B cell (primary cell): ENCODE measurements at regions not wholly inside any gene's neighbourhood (a gene's known extent, or its start where the extent isn't known, plus 50 kb on each side); places are given as distances from the start of the nearest gene placed in this dataset.

Experiments
- ATAC-seq: fragments of 200-7000 bp; cut with Tn5 transposase; one replicate; pipeline ENCODE4 v1.10.0; 2021; ENCODE audit warnings: low read depth, mild to moderate bottlenecking, moderate number of reproducible peaks, moderate library complexity
- CTCF ChIA-PET: fragments of 350-600 bp; sonication (Branson Sonifier 250); formaldehyde crosslinking; loops from one replicate; lab custom pipeline; 2021; ENCODE audit warnings: antibody characterized with exemption, inconsistent platforms; lab: Charles Lee
- POLR2A ChIA-PET: fragments of 350-600 bp; sonication (Branson Sonifier 250); formaldehyde crosslinking; loops from one replicate; lab custom pipeline; 2021; ENCODE audit warnings: antibody characterized with exemption; lab: Charles Lee
- DNase-seq: peaks from one replicate; pipeline ENCODE4 v3.0.0; 2013
- H2AFZ ChIP-seq: 2 replicates; pipeline ENCODE4 v1.6.1; 2012; ENCODE audit warnings: mild to moderate bottlenecking, low read depth, low read length; ENCODE audit not compliant: insufficient read depth, poor library complexity, severe bottlenecking
- H3K27ac ChIP-seq, 2 donors: 1 replicate in 1 of 2; 2 replicates in 1 of 2; pipeline ENCODE4 v1.5.1; 2012 to 2013; ENCODE audit warnings: low read length in 2 of 2, mild to moderate bottlenecking in 2 of 2, moderate library complexity in 1 of 2
- H3K27me3 ChIP-seq, 4 experiments: fragments of 200-600 bp in 1 of 4; sonication (generic) in 1 of 4; replicated peaks in 1 of 4; 1 replicate in 2 of 4; 2 replicates in 2 of 4; pipeline versions ENCODE4 v1.6.1 to v1.7.0; 2013 to 2016; ENCODE audit warnings: low read length in 3 of 4, mild to moderate bottlenecking in 2 of 4, mixed read lengths in 1 of 4, moderate library complexity in 1 of 4; ENCODE audit not compliant: insufficient read depth in 4 of 4, control insufficient read depth in 3 of 4; ENCODE audit errors: control extremely low read depth in 1 of 4
- H3K36me3 ChIP-seq, 2 experiments: replicated peaks in 1 of 2; 1 replicate in 1 of 2; 2 replicates in 1 of 2; pipeline versions ENCODE4 v1.6.1 to v1.7.1; 2013; ENCODE audit warnings: low read length in 1 of 2; ENCODE audit not compliant: insufficient read depth in 2 of 2, control insufficient read depth in 1 of 2; ENCODE audit errors: control extremely low read depth in 1 of 2, extremely low read depth in 1 of 2
- H3K4me1 ChIP-seq, 2 donors: fragments of 200-600 bp in 1 of 2; sonication (generic) in 1 of 2; 1 replicate in 1 of 2; 2 replicates in 1 of 2; pipeline versions ENCODE4 v1.5.1 to v1.6.1; 2013 to 2017; ENCODE audit warnings: low read length in 2 of 2; ENCODE audit not compliant: control insufficient read depth in 2 of 2, insufficient read depth in 2 of 2
- H3K4me2 ChIP-seq: replicated peaks from 2 replicates; pipeline ENCODE3; 2012; ENCODE audit warnings: mild to moderate bottlenecking, low read depth, low read length; ENCODE audit not compliant: poor library complexity, severe bottlenecking
- H3K4me3 ChIP-seq, 5 experiments: fragments of 200-600 bp in 1 of 5; sonication (generic) in 1 of 5; 1 replicate in 3 of 5; 2 replicates in 2 of 5; pipeline versions ENCODE4 v1.5.1 to v1.7.0; 2011 to 2016; ENCODE audit warnings: low read length in 4 of 5, mild to moderate bottlenecking in 4 of 5, low read depth in 2 of 5, control low read depth in 1 of 5, moderate library complexity in 1 of 5; ENCODE audit not compliant: insufficient read depth in 1 of 5; ENCODE audit errors: control extremely low read depth in 1 of 5, extremely low read depth in 1 of 5
- H3K79me2 ChIP-seq: fragments of 200-600 bp; sonication (generic); one replicate; pipeline ENCODE4 v1.6.0; 2016; ENCODE audit warnings: low read length; ENCODE audit not compliant: control insufficient read depth, insufficient read depth
- H3K9ac ChIP-seq: fragments of 200-600 bp; sonication (generic); 2 replicates; pipeline ENCODE4 v1.6.1; 2017; ENCODE audit warnings: mild to moderate bottlenecking, low read length, moderate library complexity
- H3K9me3 ChIP-seq, 3 donors: one replicate each; pipeline versions ENCODE4 v1.6.1 to v1.7.1; 2013; ENCODE audit warnings: low read length in 2 of 3; ENCODE audit not compliant: control insufficient read depth in 2 of 3, insufficient read depth in 1 of 3; ENCODE audit errors: control extremely low read depth in 1 of 3
- H4K20me1 ChIP-seq: 2 replicates; pipeline ENCODE4 v1.6.0; 2012; ENCODE audit warnings: mild to moderate bottlenecking, low read length; ENCODE audit not compliant: insufficient read depth, control insufficient read depth, poor library complexity, severe bottlenecking
- H3K27ac Mint-ChIP-seq: one replicate; pipeline ENCODE4 v1.8.0; 2021; ENCODE audit warnings: mixed read lengths
- H3K27me3 Mint-ChIP-seq: one replicate; pipeline ENCODE4 v1.8.0; 2021; ENCODE audit warnings: mixed read lengths
- H3K4me1 Mint-ChIP-seq: one replicate; pipeline ENCODE4 v1.8.0; 2021; ENCODE audit warnings: mixed read lengths
- H3K4me3 Mint-ChIP-seq: one replicate; pipeline ENCODE4 v1.8.0; 2021; ENCODE audit warnings: mixed read lengths
- H3K9me3 Mint-ChIP-seq: one replicate; pipeline ENCODE4 v1.8.0; 2022; ENCODE audit warnings: mixed read lengths; ENCODE audit not compliant: insufficient read depth
- CTCF ChIP-seq: fragments of 200-600 bp; IDR thresholded peaks from one replicate; pipeline ENCODE4 v1.8.0; 2022; ENCODE audit warnings: antibody characterized with exemption, mild to moderate bottlenecking
- EZH2 ChIP-seq: IDR thresholded peaks from 2 replicates; pipeline ENCODE4 v1.6.1; 2012; ENCODE audit warnings: borderline replicate concordance, low read depth, mild to moderate bottlenecking, moderate library complexity, low read length; ENCODE audit not compliant: insufficient read depth, poor library complexity, severe bottlenecking
- WGBS: methylation state at CpG from one replicate; pipeline ENCODE4 v1.1.5; 2013; ENCODE audit warnings: missing lambda C conversion rate; ENCODE audit not compliant: insufficient coverage; 5-methylcytosine and 5-hydroxymethylcytosine counted together
- intact Hi-C: fragments of 100-400 bp; cut with micrococcal nuclease; formaldehyde crosslinking; loops from one replicate; pipeline ENCODE4 v1.10.0; 2022

- no peak overlapping the region for H3K4me3 Mint-ChIP-seq
- intact Hi-C loops, result no loop called here
- no peak for ATAC-seq
Observed at GRCh38 chr3:167918008-167918596, 177.6 kb downstream of the GOLIM4 start.

More at GRCh38 chr3:167918008-167918596, 177.6 kb downstream of the GOLIM4 start:
- Mint-ChIP-seq H3K27ac (no peak overlapping the region), H3K9me3 (no peaks in the 10 kb centered on the region), H3K4me1 (no peaks in the 10 kb centered on the region), H3K27me3 (no peaks in the 10 kb centered on the region)
- no peak overlapping the region for H3K4me3 ChIP-seq
- ChIA-PET POLR2A (no interaction called here), CTCF (no interaction called here)
- no peak for DNase-seq
- H3K36me3 ChIP-seq, result no peaks in the 10 kb centered on the region
- TF ChIP-seq CTCF, result no peak
- no peak for TF ChIP-seq EZH2
- H3K9ac ChIP-seq, result no peak overlapping the region
- H4K20me1 ChIP-seq, result no peaks in the 10 kb centered on the region
- no peaks in the 10 kb centered on the region for H3K79me2 ChIP-seq
- no peak overlapping the region for H2AFZ ChIP-seq
- no peaks in the 10 kb centered on the region for H3K9me3 ChIP-seq
- no peaks in the 10 kb centered on the region for H3K4me1 ChIP-seq
- no peak overlapping the region for H3K27ac ChIP-seq
- H3K27me3 ChIP-seq, result no peaks in the 10 kb centered on the region
- 100% methylated on average over 1 of the region's 4 CpGs for WGBS
- H3K4me2 ChIP-seq, result no peak overlapping the region
